ENCODE measurements at regions not wholly inside any gene's neighbourhood (a gene's known extent, or its start where the extent isn't known, plus 50 kb on each side); places are given as distances from the start of the nearest gene placed in this dataset.

- no peak for DNase-seq (ENCODE audit: insufficient read length)
- TF ChIP-seq POLR2AphosphoS5 (IDR thresholded peaks at IDR 0.05; ENCODE audit: low read depth, low read length) (no peak), POLR2A (IDR thresholded peaks at IDR 0.05; ENCODE audit: low read depth, low read length) (no peak), TAF1 (IDR thresholded peaks at IDR 0.05; ENCODE audit: borderline replicate concordance, low read depth, low read length) (no peak)
- FAIRE-seq: no peak
Observed at GRCh38 chrX:82125103-82125502, 923.2 kb downstream of the SH3BGRL start.

GRCh38 chrX:82127228-82128123 is 925.6 kb downstream of the SH3BGRL start:
- TF ChIP-seq POLR2A (IDR thresholded peaks at IDR 0.05; ENCODE audit: low read depth, low read length) (no peak), POLR2AphosphoS5 (IDR thresholded peaks at IDR 0.05; ENCODE audit: low read depth, low read length) (no peak), TAF1 (IDR thresholded peaks at IDR 0.05; ENCODE audit: borderline replicate concordance, low read depth, low read length) (no peak)
- DNase-seq (ENCODE audit: insufficient read length) (no peak), FAIRE-seq (no peak)

- FAIRE-seq (no peak), DNase-seq (ENCODE audit: insufficient read length) (no peak)
- no peak for TF ChIP-seq TAF1 (IDR thresholded peaks at IDR 0.05; ENCODE audit: borderline replicate concordance, low read depth, low read length)
- TF ChIP-seq POLR2AphosphoS5 (IDR thresholded peaks at IDR 0.05; ENCODE audit: low read depth, low read length): no peak
- TF ChIP-seq POLR2A (IDR thresholded peaks at IDR 0.05; ENCODE audit: low read depth, low read length): no peak
Observed at GRCh38 chrX:82134378-82134777, 932.5 kb downstream of the SH3BGRL start.

- DNase-seq (ENCODE audit: insufficient read length): no peak
- TF ChIP-seq POLR2A (IDR thresholded peaks at IDR 0.05; ENCODE audit: low read depth, low read length) (no peak), POLR2AphosphoS5 (IDR thresholded peaks at IDR 0.05; ENCODE audit: low read depth, low read length) (no peak), TAF1 (IDR thresholded peaks at IDR 0.05; ENCODE audit: borderline replicate concordance, low read depth, low read length) (no peak)
- FAIRE-seq: no peak
Observed at GRCh38 chrX:82141942-82142341, 940.0 kb downstream of the SH3BGRL start.

- no peak for TF ChIP-seq POLR2A (IDR thresholded peaks at IDR 0.05; ENCODE audit: low read depth, low read length)
- TF ChIP-seq TAF1 (IDR thresholded peaks at IDR 0.05; ENCODE audit: borderline replicate concordance, low read depth, low read length): no peak
- no peak for TF ChIP-seq POLR2AphosphoS5 (IDR thresholded peaks at IDR 0.05; ENCODE audit: low read depth, low read length)
- no peak for FAIRE-seq
- no peak for DNase-seq (ENCODE audit: insufficient read length)
Observed at GRCh38 chrX:82161195-82161594, 959.3 kb downstream of the SH3BGRL start.

GRCh38 chrX:82163701-82164100 is 961.8 kb downstream of the SH3BGRL start:
- TF ChIP-seq POLR2A (IDR thresholded peaks at IDR 0.05; ENCODE audit: low read depth, low read length): no peak
- TF ChIP-seq TAF1 (IDR thresholded peaks at IDR 0.05; ENCODE audit: borderline replicate concordance, low read depth, low read length): no peak
- no peak for TF ChIP-seq POLR2AphosphoS5 (IDR thresholded peaks at IDR 0.05; ENCODE audit: low read depth, low read length)
- no peak for FAIRE-seq
- DNase-seq (ENCODE audit: insufficient read length): no peak

- no peak for TF ChIP-seq POLR2AphosphoS5 (IDR thresholded peaks at IDR 0.05; ENCODE audit: low read depth, low read length)
- DNase-seq (ENCODE audit: insufficient read length): no peak
- no peak for FAIRE-seq
Observed at GRCh38 chrX:82196866-82197265, 995.0 kb downstream of the SH3BGRL start.

GRCh38 chrX:82208975-82209374 is 1007.1 kb downstream of the SH3BGRL start:
- TF ChIP-seq POLR2AphosphoS5 (IDR thresholded peaks at IDR 0.05; ENCODE audit: low read depth, low read length): no peak
- no peak for TF ChIP-seq TAF1 (IDR thresholded peaks at IDR 0.05; ENCODE audit: borderline replicate concordance, low read depth, low read length)
- TF ChIP-seq POLR2A (IDR thresholded peaks at IDR 0.05; ENCODE audit: low read depth, low read length): no peak
- FAIRE-seq: no peak
- DNase-seq (ENCODE audit: insufficient read length): no peak

GRCh38 chrX:82218361-82218760 is 1016.5 kb downstream of the SH3BGRL start:
- FAIRE-seq (peak; percentile 79), DNase-seq (ENCODE audit: insufficient read length) (no peak)
- TF ChIP-seq POLR2AphosphoS5 (IDR thresholded peaks at IDR 0.05; ENCODE audit: low read depth, low read length) (no peak), TAF1 (IDR thresholded peaks at IDR 0.05; ENCODE audit: borderline replicate concordance, low read depth, low read length) (no peak), POLR2A (IDR thresholded peaks at IDR 0.05; ENCODE audit: low read depth, low read length) (no peak)

GRCh38 chrX:82219129-82219528 is 1017.2 kb downstream of the SH3BGRL start:
- DNase-seq (ENCODE audit: insufficient read length): no peak
- TF ChIP-seq POLR2A (IDR thresholded peaks at IDR 0.05; ENCODE audit: low read depth, low read length) (no peak), TAF1 (IDR thresholded peaks at IDR 0.05; ENCODE audit: borderline replicate concordance, low read depth, low read length) (no peak), POLR2AphosphoS5 (IDR thresholded peaks at IDR 0.05; ENCODE audit: low read depth, low read length) (no peak)
- no peak for FAIRE-seq

GRCh38 chrX:82224961-82225360 is 1023.1 kb downstream of the SH3BGRL start:
- no peak for TF ChIP-seq POLR2A (IDR thresholded peaks at IDR 0.05; ENCODE audit: low read depth, low read length)
- TF ChIP-seq POLR2AphosphoS5 (IDR thresholded peaks at IDR 0.05; ENCODE audit: low read depth, low read length): no peak
- no peak for TF ChIP-seq TAF1 (IDR thresholded peaks at IDR 0.05; ENCODE audit: borderline replicate concordance, low read depth, low read length)
- FAIRE-seq (no peak), DNase-seq (ENCODE audit: insufficient read length) (no peak)

- FAIRE-seq: no peak
- TF ChIP-seq POLR2AphosphoS5 (IDR thresholded peaks at IDR 0.05; ENCODE audit: low read depth, low read length): no peak
- TF ChIP-seq TAF1 (IDR thresholded peaks at IDR 0.05; ENCODE audit: borderline replicate concordance, low read depth, low read length): no peak
- TF ChIP-seq POLR2A (IDR thresholded peaks at IDR 0.05; ENCODE audit: low read depth, low read length): no peak
- no peak for DNase-seq (ENCODE audit: insufficient read length)
Observed at GRCh38 chrX:82230013-82230412, 1028.1 kb downstream of the SH3BGRL start.

Measured in GM12892 (cell line).